ENCODE measurements at regions not wholly inside any gene's neighbourhood (a gene's known extent, or its start where the extent isn't known, plus 50 kb on each side); places are given as distances from the start of the nearest gene placed in this dataset.

DNA sequence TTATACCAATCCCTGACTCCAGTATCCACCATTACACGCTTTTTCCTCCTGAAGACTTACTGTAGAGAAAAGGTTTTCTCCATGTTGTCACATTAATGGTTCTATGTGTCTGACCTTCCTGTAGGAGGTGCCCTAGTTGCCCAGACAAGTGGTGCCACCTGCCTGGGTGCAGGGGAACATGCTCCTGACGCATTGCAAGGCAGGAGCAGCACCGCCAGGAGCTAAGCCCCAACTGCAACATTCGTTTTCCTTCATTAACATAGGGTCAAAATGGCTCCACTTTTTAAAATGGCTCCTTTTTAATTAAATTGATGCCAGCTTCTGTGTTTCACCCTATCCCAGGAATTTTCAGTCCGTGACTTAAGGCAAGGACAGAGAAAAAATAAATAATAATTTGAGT, 220.1 kb upstream of the SAMSN1 start:
- WGBS (ENCODE audit: low lambda C conversion rate, missing lambda C conversion rate), result 91% methylated on average over 5 of the region's 5 CpGs
- no peak for DNase-seq (ENCODE audit: low spot score)

DNA sequence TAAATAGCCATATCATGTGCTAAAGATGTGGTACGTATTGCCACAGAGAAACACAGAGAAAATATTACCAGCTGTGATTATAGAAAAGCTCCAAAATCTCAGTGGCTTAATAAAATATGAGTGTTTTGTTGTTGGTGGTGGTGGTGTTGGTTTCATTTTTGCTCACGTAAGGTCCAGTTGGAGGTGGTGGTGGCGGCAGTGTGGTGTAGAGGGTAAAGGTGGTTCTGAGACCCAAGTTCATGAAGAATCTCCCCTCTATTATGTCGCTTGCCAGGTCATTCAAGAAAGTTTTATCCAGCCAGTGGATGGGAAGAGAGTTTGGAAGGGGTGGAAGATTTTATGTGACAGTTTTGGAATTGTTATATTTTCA, 217.6 kb upstream of the SAMSN1 start:
- no peak overlapping the region for H3K27ac ChIP-seq
- 90% methylated on average over 4 of the region's 4 CpGs for WGBS (ENCODE audit: low lambda C conversion rate, missing lambda C conversion rate)
- no peaks in the 10 kb centered on the region for H4K20me1 ChIP-seq (ENCODE audit: insufficient read depth, poor library complexity, severe bottlenecking)
- H3K9me2 ChIP-seq (replicated peaks; ENCODE audit: insufficient read depth), result no peaks in the 10 kb centered on the region
- no peaks in the 10 kb centered on the region for H3K79me2 ChIP-seq
- H3K4me1 ChIP-seq (ENCODE audit: insufficient read depth), result no peaks in the 10 kb centered on the region
- TF ChIP-seq EZH2phosphoT487 (IDR thresholded peaks at IDR 0.05; ENCODE audit: low read depth, severe bottlenecking, unreplicated experiment), result no peak
- TF ChIP-seq, protein P1, sequence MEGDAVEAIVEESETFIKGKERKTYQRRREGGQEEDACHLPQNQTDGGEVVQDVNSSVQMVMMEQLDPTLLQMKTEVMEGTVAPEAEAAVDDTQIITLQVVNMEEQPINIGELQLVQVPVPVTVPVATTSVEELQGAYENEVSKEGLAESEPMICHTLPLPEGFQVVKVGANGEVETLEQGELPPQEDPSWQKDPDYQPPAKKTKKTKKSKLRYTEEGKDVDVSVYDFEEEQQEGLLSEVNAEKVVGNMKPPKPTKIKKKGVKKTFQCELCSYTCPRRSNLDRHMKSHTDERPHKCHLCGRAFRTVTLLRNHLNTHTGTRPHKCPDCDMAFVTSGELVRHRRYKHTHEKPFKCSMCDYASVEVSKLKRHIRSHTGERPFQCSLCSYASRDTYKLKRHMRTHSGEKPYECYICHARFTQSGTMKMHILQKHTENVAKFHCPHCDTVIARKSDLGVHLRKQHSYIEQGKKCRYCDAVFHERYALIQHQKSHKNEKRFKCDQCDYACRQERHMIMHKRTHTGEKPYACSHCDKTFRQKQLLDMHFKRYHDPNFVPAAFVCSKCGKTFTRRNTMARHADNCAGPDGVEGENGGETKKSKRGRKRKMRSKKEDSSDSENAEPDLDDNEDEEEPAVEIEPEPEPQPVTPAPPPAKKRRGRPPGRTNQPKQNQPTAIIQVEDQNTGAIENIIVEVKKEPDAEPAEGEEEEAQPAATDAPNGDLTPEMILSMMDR (IDR thresholded peaks at IDR 0.05; ENCODE audit: poor library complexity), result no peak
- no peak for DNase-seq (ENCODE audit: low spot score)
- H3K4me3 ChIP-seq, result no peak overlapping the region
- H3K27me3 ChIP-seq, result no peaks in the 10 kb centered on the region
- H3K4me2 ChIP-seq, result no peak overlapping the region
- H3K36me3 ChIP-seq (replicated peaks; ENCODE audit: insufficient read depth, low read depth), result no peaks in the 10 kb centered on the region
- H3K9me3 ChIP-seq (ENCODE audit: low read depth), result no peaks in the 10 kb centered on the region
- no peak overlapping the region for H2AFZ ChIP-seq

More for the DNA sequence above, 220.1 kb upstream of the SAMSN1 start:
- no peaks in the 10 kb centered on the region for H3K9me3 ChIP-seq (ENCODE audit: low read depth)
- no peaks in the 10 kb centered on the region for H3K79me2 ChIP-seq
- H3K27me3 ChIP-seq, result no peaks in the 10 kb centered on the region
- H4K20me1 ChIP-seq (ENCODE audit: insufficient read depth, poor library complexity, severe bottlenecking), result no peaks in the 10 kb centered on the region
- TF ChIP-seq EZH2 (IDR thresholded peaks at IDR 0.05; ENCODE audit: borderline replicate concordance) (no peak), EZH2phosphoT487 (IDR thresholded peaks at IDR 0.05; ENCODE audit: low read depth, severe bottlenecking, unreplicated experiment) (no peak)
- TF ChIP-seq, protein P1 (IDR thresholded peaks at IDR 0.05; ENCODE audit: poor library complexity), result no peak
- H3K9me2 ChIP-seq (replicated peaks; ENCODE audit: insufficient read depth), result no peaks in the 10 kb centered on the region
- no peak overlapping the region for H2AFZ ChIP-seq
- H3K36me3 ChIP-seq (replicated peaks; ENCODE audit: insufficient read depth, low read depth), result no peaks in the 10 kb centered on the region
- no peak overlapping the region for H3K4me2 ChIP-seq
- H3K27ac ChIP-seq, result no peak overlapping the region
- H3K4me1 ChIP-seq (ENCODE audit: insufficient read depth), result no peaks in the 10 kb centered on the region
- no peak overlapping the region for H3K4me3 ChIP-seq

DNA sequence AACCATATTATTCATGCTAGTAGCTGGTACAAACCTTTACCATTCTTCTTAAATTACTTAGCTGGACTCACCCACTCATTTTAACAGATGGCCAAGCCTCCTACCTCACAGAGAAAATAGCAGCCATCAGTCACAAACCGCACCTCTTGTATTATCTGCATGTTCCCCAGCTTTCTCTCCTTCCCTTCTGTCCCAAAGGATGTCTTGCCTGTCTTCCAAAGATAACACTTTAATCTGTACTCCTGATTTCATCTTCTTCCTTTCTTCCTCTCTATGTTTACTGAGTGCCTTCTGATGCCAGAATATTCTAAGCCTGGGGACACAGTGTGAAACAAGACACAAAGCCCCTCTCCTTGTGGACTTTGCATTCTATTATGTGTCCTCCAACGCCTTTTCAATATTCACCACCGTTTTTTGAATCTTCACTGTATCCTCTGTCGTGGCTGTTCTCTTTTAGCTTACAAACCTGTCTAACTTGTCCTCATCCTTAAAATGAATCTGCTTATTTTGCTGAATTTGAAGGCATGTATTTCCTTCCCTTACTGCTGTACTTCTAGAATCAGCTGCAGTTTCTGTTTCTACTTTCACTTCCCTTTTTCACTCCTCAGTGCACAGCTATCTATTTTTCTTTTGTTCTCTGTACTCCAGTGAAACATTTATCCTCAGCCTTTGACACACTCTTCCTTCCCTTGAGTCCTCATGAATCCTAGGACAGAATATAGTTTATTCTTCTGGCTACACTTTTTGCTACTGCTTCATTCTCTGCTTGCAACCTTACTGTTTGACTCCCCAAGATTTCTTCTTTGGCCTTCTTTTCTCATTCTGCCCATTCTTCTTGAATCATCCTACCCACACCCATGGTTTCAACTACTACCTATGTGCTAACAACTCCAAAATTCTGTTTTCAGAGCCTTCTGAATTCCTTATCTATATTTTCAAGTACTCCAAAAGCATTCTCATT, 216.9 kb upstream of the SAMSN1 start:
- Histone ChIP-seq H3K9me2 (replicated peaks; ENCODE audit: insufficient read depth) (no peaks in the 10 kb centered on the region), H3K36me3 (replicated peaks; ENCODE audit: insufficient read depth, low read depth) (no peaks in the 10 kb centered on the region), H3K4me2 (no peak overlapping the region), H3K9me3 (ENCODE audit: low read depth) (no peaks in the 10 kb centered on the region), H3K4me1 (ENCODE audit: insufficient read depth) (no peaks in the 10 kb centered on the region), H3K27ac (no peak overlapping the region), H3K79me2 (no peaks in the 10 kb centered on the region), H4K20me1 (ENCODE audit: insufficient read depth, poor library complexity, severe bottlenecking) (no peaks in the 10 kb centered on the region), H2AFZ (no peak overlapping the region), H3K4me3 (no peak overlapping the region), H3K27me3 (no peaks in the 10 kb centered on the region)
- TF ChIP-seq EZH2phosphoT487 (IDR thresholded peaks at IDR 0.05; ENCODE audit: low read depth, severe bottlenecking, unreplicated experiment) (no peak), EZH2 (IDR thresholded peaks at IDR 0.05; ENCODE audit: borderline replicate concordance) (no peak)
- TF ChIP-seq, protein P1 (IDR thresholded peaks at IDR 0.05; ENCODE audit: poor library complexity), result no peak
- WGBS (ENCODE audit: low lambda C conversion rate, missing lambda C conversion rate), result 66% methylated on average over 4 of the region's 4 CpGs
- no peak for DNase-seq (ENCODE audit: low spot score)

Measured in hepatocyte (in vitro differentiated cells).